NCI-H460 (cell line): ENCODE measurements at regions not wholly inside any gene's neighbourhood (a gene's known extent, or its start where the extent isn't known, plus 50 kb on each side); places are given as distances from the start of the nearest gene placed in this dataset.

Experiments
- DNase-seq: peaks from one replicate; pipeline ENCODE4 v3.0.0-alpha.2; 2016; ENCODE audit warnings: low read depth; ENCODE audit errors: extremely low read depth
- small RNA-seq, 2 experiments: library from RNA; depleted of rRNA; stranded (forward); fragments of <200 nt; gene quantifications; one replicate each; pipeline ENCODE3, GENCODE V24; 2014

GRCh38 chr2:51149725-51150124 lies 117.8 kb upstream of the NRXN1 start:
- no peak for DNase-seq

- no peak for DNase-seq
These were observed 113.8 kb upstream of the NRXN1 start for GRCh38 chr2:51145761-51146160.

GRCh38 chr2:51120754-51121280 lies 88.9 kb upstream of the NRXN1 start:
- no peak for DNase-seq

- no peak for DNase-seq
These were observed 79.6 kb upstream of the NRXN1 start for GRCh38 chr2:51111532-51111931.

- no peak for DNase-seq
These were observed 76.9 kb upstream of the NRXN1 start for GRCh38 chr2:51108794-51109193.

GRCh38 chr2:51107841-51108240 lies 75.9 kb upstream of the NRXN1 start:
- no peak for DNase-seq

GRCh38 chr2:51105811-51106210 lies 73.9 kb upstream of the NRXN1 start:
- DNase-seq, result no peak

- no peak for DNase-seq
These were observed 71.3 kb upstream of the NRXN1 start for GRCh38 chr2:51103205-51103604.

GRCh38 chr2:51093016-51093415 lies 61.1 kb upstream of the NRXN1 start:
- no peak for DNase-seq

GRCh38 chr2:51085420-51086068 lies 53.6 kb upstream of the NRXN1 start:
- DNase-seq, result no peak

- no peak for DNase-seq
These were observed 52.8 kb upstream of the NRXN1 start for GRCh38 chr2:51084750-51085149.

Small RNAs in the stretch of these regions (small RNA-seq; reads per million reads assigned to genes)
- 0 reads per million in 2 experiments for gene AC010967.3
- 0 reads per million in 2 experiments for gene AC069157.1
- 0 reads per million in 2 experiments for gene AC097463.2
- 0 reads per million in 2 experiments for gene CRYGGP
- 0 reads per million in 2 experiments for gene MIR4431
- 0 reads per million in 2 experiments for gene RF00019
- 0 reads per million in 2 experiments for gene RF00424
- 0 to 0.02 reads per million in 2 experiments for gene RNU6-997P
